GM21526 (cell line): ENCODE measurements at regions not wholly inside any gene's neighbourhood (a gene's known extent, or its start where the extent isn't known, plus 50 kb on each side); places are given as distances from the start of the nearest gene placed in this dataset.
"Not testable (repeated sequence)": the region's sequence is repeated elsewhere in the genome, so short reads cannot be mapped to it uniquely, and the experiment has no call there.

Experiments
- ATAC-seq: cut with Tn5 transposase; IDR thresholded peaks from one replicate; pipeline ENCODE4 v1.9.1; 2021; ENCODE audit warnings: moderate library complexity; ENCODE audit not compliant: unreplicated experiment, low FRiP score

- ATAC-seq = no peak
Observed at GRCh38 chr3:26460985-26461384, 161.6 kb upstream of the LRRC3B start.

DNA sequence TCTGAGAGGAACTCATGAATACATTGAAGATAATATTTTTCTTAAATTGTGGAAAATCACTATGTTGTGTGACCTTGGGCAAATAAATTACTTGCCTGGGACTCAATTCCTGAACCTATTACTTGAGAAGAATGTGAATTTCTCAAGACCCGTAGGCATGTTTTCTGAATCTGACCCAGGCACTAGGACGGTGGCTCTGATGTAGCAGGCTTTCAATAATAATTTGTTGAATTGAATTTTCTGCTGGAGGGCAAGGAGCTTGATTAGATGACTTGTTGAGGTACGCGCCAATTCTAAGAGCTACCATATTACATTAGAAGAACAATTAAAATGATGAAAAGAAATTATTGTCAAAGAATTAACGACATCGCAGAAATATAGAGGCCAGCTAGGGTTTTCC lies 150.2 kb upstream of the LRRC3B start:
- ATAC-seq = no peak

DNA sequence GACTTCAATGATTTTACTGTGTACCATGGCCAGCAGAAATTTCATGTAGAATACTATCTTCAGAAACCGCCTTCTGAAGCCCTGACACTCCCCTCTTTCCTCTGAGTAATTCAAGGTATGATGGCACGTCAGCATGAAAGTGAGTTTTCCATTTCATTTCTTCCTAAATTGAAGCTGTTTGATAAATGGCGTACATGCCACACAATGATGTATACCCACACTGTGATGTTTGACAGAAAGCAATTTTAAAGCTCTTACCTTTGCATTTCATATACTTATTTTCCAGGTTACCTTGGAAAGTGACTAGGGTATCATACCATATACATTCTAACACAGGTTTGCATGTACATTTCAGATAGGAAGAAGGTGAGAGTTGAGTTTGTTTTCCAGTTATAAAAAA lies 147.9 kb upstream of the LRRC3B start:
- ATAC-seq = no peak

DNA sequence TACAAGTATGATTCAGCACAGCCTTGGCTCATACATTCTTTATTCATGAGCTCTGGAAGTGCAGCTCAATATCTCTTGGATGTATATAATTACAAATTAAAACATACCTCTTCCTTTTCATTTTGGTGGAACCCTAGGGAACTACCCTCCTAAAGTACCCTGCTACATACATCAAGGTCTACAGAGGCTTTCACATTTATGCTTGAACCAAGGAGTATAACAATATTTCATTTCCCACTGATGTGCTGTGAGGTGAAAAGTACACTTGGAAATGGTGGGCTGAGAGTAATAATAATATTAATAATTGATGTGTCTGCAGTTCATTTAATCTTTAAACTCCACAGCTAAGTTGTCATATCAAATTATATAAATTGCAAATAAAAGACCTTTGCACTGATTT lies 142.2 kb upstream of the LRRC3B start:
- no peak for ATAC-seq

DNA sequence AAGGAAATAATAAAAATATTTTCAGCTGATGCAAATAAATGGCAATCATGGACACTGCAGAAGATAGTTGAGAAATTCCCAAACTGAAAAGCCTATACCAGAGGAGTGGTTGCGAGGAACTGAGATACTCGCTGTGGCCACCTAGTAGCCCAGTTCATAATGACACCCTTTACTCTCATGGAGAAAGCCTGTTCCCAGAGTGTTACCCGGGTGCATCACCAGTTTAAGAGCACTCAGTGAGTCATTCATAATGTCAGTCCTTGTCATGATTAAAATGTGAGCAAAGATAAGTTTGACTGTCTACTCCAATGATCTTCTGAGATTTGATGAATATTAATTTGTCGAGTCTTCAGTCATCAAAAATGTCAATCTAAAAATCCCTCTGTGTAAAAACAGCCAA lies 138.4 kb upstream of the LRRC3B start:
- ATAC-seq = no peak

GRCh38 chr3:26498271-26498670 lies 124.3 kb upstream of the LRRC3B start:
- ATAC-seq = no peak

- no peak for ATAC-seq
Observed at GRCh38 chr3:26505399-26505798, 117.2 kb upstream of the LRRC3B start.

- ATAC-seq = not testable (repeated sequence)
Observed at GRCh38 chr3:26514445-26515029, 108.0 kb upstream of the LRRC3B start.

- no peak for ATAC-seq
Observed at GRCh38 chr3:26515351-26515750, 107.2 kb upstream of the LRRC3B start.

GRCh38 chr3:26521261-26521660 lies 101.3 kb upstream of the LRRC3B start:
- no peak for ATAC-seq

GRCh38 chr3:26522919-26523318 lies 99.7 kb upstream of the LRRC3B start:
- no peak for ATAC-seq

DNA sequence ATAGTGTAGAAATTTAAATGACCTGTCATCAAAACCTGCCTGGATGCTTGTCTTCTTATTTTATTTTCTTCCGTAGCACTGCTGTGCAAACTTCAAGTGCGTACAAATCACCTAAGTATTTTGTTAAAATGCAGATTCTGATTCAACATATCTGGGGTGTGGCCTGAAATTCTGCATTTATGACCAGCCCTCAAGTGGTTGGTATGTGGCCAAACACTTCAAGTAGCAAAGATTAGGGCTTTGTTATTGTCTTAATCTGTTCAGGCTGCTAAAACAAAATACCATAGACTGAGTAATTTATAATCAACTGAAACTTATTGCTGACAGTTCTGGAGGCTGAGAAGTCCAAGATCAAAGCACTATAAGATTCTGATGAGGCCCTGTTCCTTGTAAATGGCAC lies 97.6 kb upstream of the LRRC3B start:
- no peak for ATAC-seq

GRCh38 chr3:26535151-26535550 lies 87.4 kb upstream of the LRRC3B start:
- no peak for ATAC-seq

- ATAC-seq = no peak
Observed at GRCh38 chr3:26536955-26537354, 85.6 kb upstream of the LRRC3B start.

DNA sequence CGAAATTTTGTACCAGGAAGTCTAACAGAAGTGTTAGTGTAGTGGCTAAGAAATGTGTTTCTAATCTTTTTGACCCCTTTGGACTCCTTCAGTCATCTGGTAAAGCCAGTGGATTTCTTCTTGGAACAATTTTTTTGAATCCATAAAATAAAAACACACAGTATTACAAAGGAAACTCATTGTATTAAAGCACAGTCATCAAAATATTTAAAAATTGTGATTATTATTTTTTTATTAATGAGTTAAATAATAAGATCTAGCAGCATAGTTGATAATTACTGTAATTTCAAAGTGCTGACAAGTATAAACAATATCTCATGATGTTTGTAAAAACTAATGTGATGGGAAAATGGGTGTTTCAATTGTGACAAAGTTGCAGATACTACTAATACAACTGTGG lies 72.2 kb upstream of the LRRC3B start:
- ATAC-seq = no peak

DNA sequence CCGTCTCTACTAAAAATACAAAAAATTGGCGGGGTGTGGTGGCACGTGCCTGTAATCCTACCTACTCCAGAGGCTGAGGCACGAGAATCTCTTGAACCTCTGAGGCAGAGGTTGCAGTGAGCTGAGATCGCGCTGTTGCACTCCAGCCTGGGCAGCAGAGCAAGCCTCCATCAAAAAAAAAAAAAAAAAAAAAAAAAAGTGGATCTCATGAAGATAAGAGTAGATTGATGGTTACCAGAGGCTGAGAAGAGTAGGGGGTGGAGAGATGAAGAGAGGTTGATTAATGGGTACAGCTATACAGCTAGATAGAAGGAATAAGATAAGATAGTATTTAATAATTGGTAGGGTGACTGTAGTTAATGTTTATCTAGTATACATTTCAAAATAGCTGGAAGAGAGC lies 65.9 kb upstream of the LRRC3B start:
- ATAC-seq = no peak

GRCh38 chr3:26558257-26558656 lies 64.3 kb upstream of the LRRC3B start:
- ATAC-seq = no peak

GRCh38 chr3:26559227-26559626 lies 63.3 kb upstream of the LRRC3B start:
- no peak for ATAC-seq

DNA sequence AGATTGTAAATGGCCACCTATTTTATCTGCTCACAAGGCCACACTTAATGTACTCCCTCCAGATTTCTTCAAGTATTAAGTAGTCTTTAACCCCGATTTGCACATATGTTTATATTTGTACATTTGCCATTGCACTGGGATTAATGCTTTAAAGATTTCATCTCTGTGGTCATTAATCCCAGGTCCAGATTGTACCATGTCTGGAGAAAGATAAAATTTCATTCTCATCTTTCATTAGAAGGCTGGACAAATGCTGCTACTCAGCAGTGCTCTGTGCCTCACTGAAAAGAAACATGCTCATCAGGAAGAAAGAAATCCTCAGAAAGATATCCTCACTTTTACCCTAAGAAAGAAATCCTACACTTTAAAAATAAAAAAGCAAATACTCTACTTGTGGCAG lies 62.5 kb upstream of the LRRC3B start:
- ATAC-seq = no peak

DNA sequence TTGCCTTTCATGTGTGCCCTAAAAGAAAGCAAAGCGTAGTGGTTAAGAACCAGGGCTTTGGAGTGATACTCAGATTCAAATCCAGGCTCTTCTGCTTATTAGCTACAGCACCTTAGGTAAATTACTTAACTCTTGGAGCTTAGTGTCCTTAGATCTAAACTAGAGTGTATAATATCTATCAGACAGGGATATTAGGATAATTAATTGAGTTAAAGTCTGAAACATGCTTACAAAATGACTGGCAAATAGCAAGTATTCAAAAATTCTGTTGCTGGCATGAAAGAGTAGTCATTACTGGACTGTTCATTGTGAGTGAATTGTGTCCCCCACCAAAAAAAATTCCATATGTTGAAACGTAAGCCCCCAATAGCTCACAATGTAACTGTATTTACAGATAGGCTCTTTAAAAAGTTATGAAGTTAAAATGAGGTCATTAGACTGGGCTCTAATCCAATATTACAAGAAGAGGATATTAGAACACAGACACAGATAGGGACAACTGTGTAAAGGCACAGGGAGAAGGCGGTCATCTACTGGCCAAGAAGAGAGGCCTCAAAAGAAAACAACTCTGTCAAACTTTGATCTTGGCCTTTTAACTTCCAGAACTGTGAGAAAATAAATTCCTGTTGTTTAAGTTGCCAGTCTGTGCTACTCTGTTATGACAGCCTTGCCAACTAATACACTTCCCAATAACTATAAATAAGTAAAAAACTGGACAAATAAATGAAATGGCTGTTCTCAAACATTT lies 60.4 kb upstream of the LRRC3B start:
- ATAC-seq = no peak
